Cardiac muscle cell (in vitro differentiated cells and primary cell): ENCODE measurements at regions not wholly inside any gene's neighbourhood (a gene's known extent, or its start where the extent isn't known, plus 50 kb on each side); places are given as distances from the start of the nearest gene placed in this dataset.
A peak's percentile ranks its signal among the peaks of the same experiment; 100 is the strongest.

Source experiments
- DNase-seq, 2 donors: peaks; one replicate each; pipeline versions ENCODE4 v3.0.0 to v3.0.0-alpha.2; 2010 to 2017; ENCODE audit warnings: low read depth in 1 of 2, low spot score in 1 of 2
- H3K27ac ChIP-seq: fragments of 200-600 bp; sonication (generic); 2 replicates; pipeline ENCODE4 v1.5.1; 2016
- H3K27me3 ChIP-seq: fragments of 200-600 bp; sonication (generic); 2 replicates; pipeline ENCODE4 v1.6.0; 2016; ENCODE audit warnings: control low read depth
- H3K36me3 ChIP-seq: fragments of 200-600 bp; sonication (generic); 2 replicates; pipeline ENCODE4 v1.5.1; 2016; ENCODE audit warnings: control low read depth
- H3K4me1 ChIP-seq: fragments of 200-600 bp; sonication (generic); 2 replicates; pipeline ENCODE4 v1.8.1; 2017; ENCODE audit warnings: low read depth, mild to moderate bottlenecking, mixed run types
- H3K4me3 ChIP-seq: fragments of 200-600 bp; sonication (generic); 2 replicates; pipeline ENCODE4 v1.5.1; 2016; ENCODE audit warnings: mild to moderate bottlenecking
- H3K9me3 ChIP-seq: fragments of 200-600 bp; sonication (generic); 2 replicates; pipeline ENCODE4 v1.5.1; 2017; ENCODE audit warnings: low read depth, mild to moderate bottlenecking, control low read depth
- CTCF ChIP-seq: IDR thresholded peaks from 2 replicates; pipeline ENCODE4 v1.5.1; 2012; ENCODE audit warnings: low read depth, mild to moderate bottlenecking, low read length

GRCh38 chr2:239834143-239834542 lies 191.0 kb downstream of the NDUFA10 start:
- no peak overlapping the region for H3K4me3 ChIP-seq
- no peak for TF ChIP-seq CTCF
- no peaks in the 10 kb centered on the region for H3K36me3 ChIP-seq
- H3K4me1 ChIP-seq = no peaks in the 10 kb centered on the region
- no peak for DNase-seq
- H3K27me3 ChIP-seq = no peaks in the 10 kb centered on the region
- H3K9me3 ChIP-seq = no peaks in the 10 kb centered on the region
- no peak overlapping the region for H3K27ac ChIP-seq

- no peaks in the 10 kb centered on the region for H3K4me1 ChIP-seq
- H3K36me3 ChIP-seq = no peaks in the 10 kb centered on the region
- no peak overlapping the region for H3K27ac ChIP-seq
- H3K4me3 ChIP-seq = no peak overlapping the region
- no peak for TF ChIP-seq CTCF
- no peaks in the 10 kb centered on the region for H3K27me3 ChIP-seq
- DNase-seq = no peak
- H3K9me3 ChIP-seq = no peaks in the 10 kb centered on the region
These were observed 191.7 kb downstream of the NDUFA10 start for GRCh38 chr2:239833269-239834109.

GRCh38 chr2:239832490-239833268 lies 192.5 kb downstream of the NDUFA10 start:
- Histone ChIP-seq H3K9me3 (no peaks in the 10 kb centered on the region), H3K4me3 (no peak overlapping the region), H3K27me3 (no peaks in the 10 kb centered on the region), H3K4me1 (no peaks in the 10 kb centered on the region), H3K27ac (no peak overlapping the region), H3K36me3 (no peaks in the 10 kb centered on the region)
- no peak for TF ChIP-seq CTCF
- DNase-seq = no peak

- Histone ChIP-seq H3K4me3 (no peak overlapping the region), H3K4me1 (no peaks in the 10 kb centered on the region), H3K36me3 (no peaks in the 10 kb centered on the region), H3K27me3 (no peaks in the 10 kb centered on the region), H3K9me3 (no peaks in the 10 kb centered on the region), H3K27ac (no peak overlapping the region)
- no peak for DNase-seq
- no peak for TF ChIP-seq CTCF
These were observed 193.2 kb downstream of the NDUFA10 start for GRCh38 chr2:239831861-239832489.

GRCh38 chr2:239831001-239831731 lies 194.0 kb downstream of the NDUFA10 start:
- Histone ChIP-seq H3K36me3 (no peaks in the 10 kb centered on the region), H3K4me3 (no peak overlapping the region), H3K27ac (no peak overlapping the region), H3K4me1 (no peaks in the 10 kb centered on the region), H3K27me3 (no peaks in the 10 kb centered on the region), H3K9me3 (no peaks in the 10 kb centered on the region)
- DNase-seq = peak in 1 of 2 donors; percentile 29
- peak; percentile 2 for TF ChIP-seq CTCF
